H9 (cell line): ENCODE measurements at regions not wholly inside any gene's neighbourhood (a gene's known extent, or its start where the extent isn't known, plus 50 kb on each side); places are given as distances from the start of the nearest gene placed in this dataset.

ENCODE experiments used
- DNase-seq: peaks from one replicate; pipeline ENCODE4 v3.0.0-alpha.2; 2017
- H2AFZ ChIP-seq: one replicate; pipeline ENCODE4 v1.6.1; 2013; ENCODE audit warnings: mild to moderate bottlenecking, low read length, control low read depth, moderate library complexity
- H2AK5ac ChIP-seq: 2 replicates; pipeline ENCODE4 v1.6.1; 2013; ENCODE audit warnings: low read length, control low read depth, mixed read lengths; ENCODE audit not compliant: insufficient read length
- H2BK120ac ChIP-seq: one replicate; pipeline ENCODE4 v1.6.1; 2013; ENCODE audit warnings: low read depth, mild to moderate bottlenecking, low read length, control low read depth, inconsistent platforms; ENCODE audit not compliant: poor library complexity, severe bottlenecking
- H2BK12ac ChIP-seq: 2 replicates; pipeline ENCODE4 v1.6.1; 2013; ENCODE audit warnings: low read length, control low read depth, mixed read lengths, low read depth; ENCODE audit not compliant: insufficient read length
- H2BK15ac ChIP-seq: 2 replicates; pipeline ENCODE4 v1.6.1; 2013; ENCODE audit warnings: low read depth, low read length, control low read depth
- H2BK20ac ChIP-seq: one replicate; pipeline ENCODE4 v1.6.1; 2013; ENCODE audit warnings: low read depth, mild to moderate bottlenecking, low read length, control low read depth, inconsistent platforms; ENCODE audit not compliant: poor library complexity, severe bottlenecking
- H2BK5ac ChIP-seq: 2 replicates; pipeline ENCODE4 v1.6.1; 2013; ENCODE audit warnings: low read length, control low read depth, mixed read lengths; ENCODE audit not compliant: insufficient read length
- H3K14ac ChIP-seq: 2 replicates; pipeline ENCODE4 v1.6.1; 2013; ENCODE audit warnings: low read length, control low read depth; ENCODE audit not compliant: insufficient read depth
- H3K18ac ChIP-seq: 2 replicates; pipeline ENCODE4 v1.6.1; 2013; ENCODE audit warnings: low read depth, mild to moderate bottlenecking, mixed read lengths, low read length, control low read depth; ENCODE audit not compliant: insufficient read length
- H3K23ac ChIP-seq: 2 replicates; pipeline ENCODE4 v1.6.1; 2013; ENCODE audit warnings: low read length, control low read depth, mixed read lengths, low read depth; ENCODE audit not compliant: insufficient read length
- H3K23me2 ChIP-seq: 2 replicates; pipeline ENCODE4 v1.6.1; 2013; ENCODE audit warnings: low read depth, mild to moderate bottlenecking, mixed read lengths, low read length, control low read depth; ENCODE audit not compliant: insufficient read length, poor library complexity, severe bottlenecking
- H3K27ac ChIP-seq: 2 replicates; pipeline ENCODE4 v1.5.1; 2013; ENCODE audit warnings: low read length, control low read depth, mixed read lengths, low read depth; ENCODE audit not compliant: insufficient read length
- H3K27me3 ChIP-seq: 2 replicates; pipeline ENCODE4 v1.6.1; 2013; ENCODE audit warnings: low read length, control low read depth, inconsistent platforms; ENCODE audit not compliant: insufficient read depth
- H3K4ac ChIP-seq: 2 replicates; pipeline ENCODE4 v1.6.1; 2013; ENCODE audit warnings: low read depth, mild to moderate bottlenecking, control low read depth, inconsistent platforms, low read length, moderate library complexity
- H3K4me1 ChIP-seq: 2 replicates; pipeline ENCODE4 v1.6.1; 2013; ENCODE audit warnings: low read length, control low read depth, inconsistent platforms; ENCODE audit not compliant: insufficient read depth
- H3K4me2 ChIP-seq: 2 replicates; pipeline ENCODE4 v1.6.1; 2013; ENCODE audit warnings: low read length, control low read depth, mixed read lengths; ENCODE audit not compliant: insufficient read length, insufficient read depth
- H3K56ac ChIP-seq: 2 replicates; pipeline ENCODE4 v1.6.1; 2013; ENCODE audit warnings: low read depth, mild to moderate bottlenecking, mixed read lengths, low read length, control low read depth; ENCODE audit not compliant: insufficient read length
- H3K79me1 ChIP-seq: 2 replicates; pipeline ENCODE4 v1.6.1; 2013; ENCODE audit warnings: low read depth, mild to moderate bottlenecking, moderate library complexity, low read length, control low read depth, inconsistent platforms; ENCODE audit not compliant: insufficient read depth, poor library complexity, severe bottlenecking
- H3K79me2 ChIP-seq: 2 replicates; pipeline ENCODE4 v1.6.1; 2013; ENCODE audit warnings: low read length, control low read depth, inconsistent platforms; ENCODE audit not compliant: insufficient read depth
- H3K9ac ChIP-seq: 2 replicates; pipeline ENCODE4 v1.6.1; 2013; ENCODE audit warnings: low read length, control low read depth, mixed read lengths; ENCODE audit not compliant: insufficient read length; ENCODE audit errors: extremely low read depth
- H3K9me3 ChIP-seq: one replicate; pipeline ENCODE4 v1.6.1; 2013; ENCODE audit warnings: low read depth, low read length, inconsistent platforms; ENCODE audit not compliant: control insufficient read depth
- H3T11ph ChIP-seq: one replicate; pipeline ENCODE4 v1.6.1; 2013; ENCODE audit warnings: mild to moderate bottlenecking, low read length, control low read depth, inconsistent platforms
- H4K20me1 ChIP-seq: one replicate; pipeline ENCODE4 v1.6.1; 2013; ENCODE audit not compliant: control insufficient read depth, insufficient read length, insufficient read depth
- H4K5ac ChIP-seq: 2 replicates; pipeline ENCODE4 v1.6.1; 2013; ENCODE audit warnings: low read depth, mild to moderate bottlenecking, mixed read lengths, low read length, control low read depth; ENCODE audit not compliant: insufficient read length
- H4K8ac ChIP-seq: replicated peaks from 2 replicates; pipeline ENCODE4 v1.6.1; 2013; ENCODE audit warnings: low read length, control low read depth, mixed read lengths, low read depth; ENCODE audit not compliant: insufficient read length
- H4K91ac ChIP-seq: 2 replicates; pipeline ENCODE4 v1.6.1; 2013; ENCODE audit warnings: low read depth, mild to moderate bottlenecking, moderate library complexity, mixed read lengths, low read length, control low read depth; ENCODE audit not compliant: insufficient read length
- H3K27ac Mint-ChIP-seq, 3 experiments: 2 replicates in 2 of 3; 3 replicates in 1 of 3; pipeline ENCODE4 v1.8.0; 2020 to 2021; ENCODE audit warnings: mixed read lengths in 3 of 3, mild to moderate bottlenecking in 1 of 3, moderate library complexity in 1 of 3
- H3K27me3 Mint-ChIP-seq: 2 replicates; pipeline ENCODE4 v1.8.0; 2021; ENCODE audit warnings: low read depth, mild to moderate bottlenecking, moderate library complexity, mixed read lengths
- H3K36me3 Mint-ChIP-seq, 3 experiments: 2 replicates in 2 of 3; 3 replicates in 1 of 3; pipeline ENCODE4 v1.8.0; 2020 to 2021; ENCODE audit warnings: low read depth in 3 of 3, mixed read lengths in 3 of 3; ENCODE audit not compliant: insufficient read depth in 1 of 3
- H3K4me1 Mint-ChIP-seq, 2 experiments: 2 replicates each; pipeline ENCODE4 v1.8.0; 2020; ENCODE audit warnings: mixed read lengths in 2 of 2
- H3K4me3 Mint-ChIP-seq, 2 experiments: 2 replicates in 1 of 2; 3 replicates in 1 of 2; pipeline ENCODE4 v1.8.0; 2020 to 2021; ENCODE audit warnings: mild to moderate bottlenecking in 2 of 2, mixed read lengths in 2 of 2, moderate library complexity in 1 of 2
- H3K9me3 Mint-ChIP-seq, 2 experiments: 2 replicates in 1 of 2; 3 replicates in 1 of 2; pipeline ENCODE4 v1.8.0; 2020; ENCODE audit warnings: mild to moderate bottlenecking in 2 of 2, mixed read lengths in 2 of 2, moderate library complexity in 1 of 2
- WGBS: extraction: QIAGEN DNeasy Blood & Tissue Kit; methylation state at CpG from one replicate; pipeline ENCODE4 v1.1.7; 2013; ENCODE audit warnings: missing lambda C conversion rate, low lambda C conversion rate, mixed read lengths; ENCODE audit not compliant: insufficient read length; ENCODE audit errors: extremely low coverage; 5-methylcytosine and 5-hydroxymethylcytosine counted together
- TF ChIP-seq, protein P1 (sequence below): fragments of 200-600 bp; sonication (generic); conservative IDR thresholded peaks from 3 replicates; pipeline ENCODE4 v1.8.0; 2021; ENCODE audit warnings: antibody characterized with exemption, mild to moderate bottlenecking

DNA sequence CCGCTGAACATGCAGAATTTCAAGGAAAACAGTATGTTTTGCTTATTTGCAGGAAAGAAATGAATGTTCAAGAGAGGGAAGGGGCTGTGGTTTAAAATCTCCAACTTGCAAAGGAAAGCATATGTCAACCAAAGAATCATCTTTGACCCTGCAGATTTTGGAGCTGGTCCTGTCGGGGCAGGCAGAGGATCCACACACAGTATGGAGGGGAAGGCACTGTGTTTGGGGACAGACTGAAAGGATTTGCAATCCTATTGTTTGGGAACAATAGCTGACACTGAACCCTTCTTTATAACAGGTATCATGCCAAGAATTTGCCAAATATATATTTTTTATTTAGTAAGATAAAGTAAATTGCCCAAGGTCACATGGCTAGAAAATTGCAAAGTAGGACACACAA, 121.4 kb upstream of the ZNF618 start:
- H4K91ac ChIP-seq: no peak overlapping the region
- no peaks in the 10 kb centered on the region for H3K79me1 ChIP-seq
- H2BK12ac ChIP-seq: no peak overlapping the region
- no peak overlapping the region for H2AFZ ChIP-seq
- no peak overlapping the region for H3K4ac ChIP-seq
- Mint-ChIP-seq H3K4me1 (peaks cover 15 to 29% of the 10 kb centered on the region in 2 experiments), H3K27me3 (peaks cover 15% of the 10 kb centered on the region), H3K27ac (no peak overlapping the region), H3K4me3 (no peak overlapping the region), H3K36me3 (peaks cover 0 to 5% (median 2%) of the 10 kb centered on the region in 3 experiments; a peak in 3 of 7 replicates), H3K9me3 (peaks cover 0 to 7% of the 10 kb centered on the region in 2 experiments; a peak in 4 of 5 replicates)
- no peak for DNase-seq
- no peak overlapping the region for H2AK5ac ChIP-seq
- H3K14ac ChIP-seq: no peak overlapping the region
- H4K5ac ChIP-seq: no peak overlapping the region
- no peaks in the 10 kb centered on the region for H3K79me2 ChIP-seq
- no peaks in the 10 kb centered on the region for H3K23me2 ChIP-seq
- H3K4me2 ChIP-seq: no peak overlapping the region
- H3K27ac ChIP-seq: no peak overlapping the region
- H4K8ac ChIP-seq: no peak overlapping the region
- no peaks in the 10 kb centered on the region for H3K9me3 ChIP-seq
- no peak overlapping the region for H2BK15ac ChIP-seq
- H3K23ac ChIP-seq: no peak overlapping the region
- H4K20me1 ChIP-seq: no peaks in the 10 kb centered on the region
- H2BK120ac ChIP-seq: no peak overlapping the region
- no peak overlapping the region for H3T11ph ChIP-seq
- H3K18ac ChIP-seq: no peak overlapping the region
- no peak overlapping the region for H2BK5ac ChIP-seq
- no peak overlapping the region for H3K9ac ChIP-seq
- TF ChIP-seq, protein P1, sequence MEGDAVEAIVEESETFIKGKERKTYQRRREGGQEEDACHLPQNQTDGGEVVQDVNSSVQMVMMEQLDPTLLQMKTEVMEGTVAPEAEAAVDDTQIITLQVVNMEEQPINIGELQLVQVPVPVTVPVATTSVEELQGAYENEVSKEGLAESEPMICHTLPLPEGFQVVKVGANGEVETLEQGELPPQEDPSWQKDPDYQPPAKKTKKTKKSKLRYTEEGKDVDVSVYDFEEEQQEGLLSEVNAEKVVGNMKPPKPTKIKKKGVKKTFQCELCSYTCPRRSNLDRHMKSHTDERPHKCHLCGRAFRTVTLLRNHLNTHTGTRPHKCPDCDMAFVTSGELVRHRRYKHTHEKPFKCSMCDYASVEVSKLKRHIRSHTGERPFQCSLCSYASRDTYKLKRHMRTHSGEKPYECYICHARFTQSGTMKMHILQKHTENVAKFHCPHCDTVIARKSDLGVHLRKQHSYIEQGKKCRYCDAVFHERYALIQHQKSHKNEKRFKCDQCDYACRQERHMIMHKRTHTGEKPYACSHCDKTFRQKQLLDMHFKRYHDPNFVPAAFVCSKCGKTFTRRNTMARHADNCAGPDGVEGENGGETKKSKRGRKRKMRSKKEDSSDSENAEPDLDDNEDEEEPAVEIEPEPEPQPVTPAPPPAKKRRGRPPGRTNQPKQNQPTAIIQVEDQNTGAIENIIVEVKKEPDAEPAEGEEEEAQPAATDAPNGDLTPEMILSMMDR: no peak
- H2BK20ac ChIP-seq: no peak overlapping the region
- H3K4me1 ChIP-seq: peaks cover 12% of the 10 kb centered on the region
- H3K56ac ChIP-seq: no peak overlapping the region
- H3K27me3 ChIP-seq: no peaks in the 10 kb centered on the region
- no CpG with 5 or more reads among the region's 2 CpGs for WGBS
